HG03558 (cell line): ENCODE measurements at regions not wholly inside any gene's neighbourhood (a gene's known extent, or its start where the extent isn't known, plus 50 kb on each side); places are given as distances from the start of the nearest gene placed in this dataset.
A peak's percentile ranks its signal among the peaks of the same experiment; 100 is the strongest.

Experiments used
- ATAC-seq: cut with Tn5 transposase; IDR thresholded peaks from one replicate; pipeline ENCODE4 v1.9.1; 2021; ENCODE audit warnings: moderate number of reproducible peaks; ENCODE audit not compliant: unreplicated experiment; ENCODE audit errors: extremely low read depth

DNA sequence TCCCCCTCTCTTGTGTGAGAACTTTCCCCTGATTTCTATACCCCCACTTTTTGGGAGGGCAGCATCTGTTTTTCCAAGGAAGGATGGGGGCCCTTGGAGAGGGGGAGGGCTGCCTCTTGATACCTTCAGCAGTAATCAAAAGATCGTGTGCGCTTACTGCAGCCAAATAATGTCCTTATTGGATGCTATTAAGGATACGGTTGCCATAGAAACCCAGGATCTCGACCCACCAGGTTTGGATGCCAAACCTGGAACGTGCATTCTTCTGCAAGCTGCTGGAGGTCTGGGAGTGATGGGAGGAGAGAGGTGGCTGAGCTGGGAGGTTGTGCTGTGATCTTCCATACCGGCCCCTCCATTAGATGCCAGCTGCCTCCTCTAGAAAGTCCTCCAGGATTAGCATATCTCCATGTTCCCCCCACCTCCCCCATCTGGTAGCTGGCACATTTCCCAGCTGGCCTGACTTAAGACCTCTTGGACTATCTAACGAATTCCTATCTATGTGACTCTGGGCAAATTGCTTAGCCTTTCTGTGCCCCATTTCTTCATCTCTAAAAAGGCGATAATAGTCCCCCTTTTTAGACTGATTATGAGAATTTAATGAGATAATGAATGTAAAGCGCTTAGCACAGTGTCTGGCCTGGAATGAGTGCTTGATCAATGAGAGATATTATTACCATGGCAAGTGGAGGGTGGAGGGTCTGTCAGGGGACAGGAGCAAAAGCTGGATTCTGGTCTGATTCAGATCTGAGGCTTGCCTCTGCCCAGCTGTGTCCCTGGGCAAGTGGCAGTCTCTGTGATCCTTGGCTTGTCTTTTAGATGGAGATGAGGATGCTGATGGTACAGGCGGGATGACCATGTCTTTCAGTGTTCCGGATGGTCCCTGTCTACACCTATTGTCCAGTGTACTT is 78.5 kb upstream of the PCBD1 start:
- ATAC-seq, result no peak

DNA sequence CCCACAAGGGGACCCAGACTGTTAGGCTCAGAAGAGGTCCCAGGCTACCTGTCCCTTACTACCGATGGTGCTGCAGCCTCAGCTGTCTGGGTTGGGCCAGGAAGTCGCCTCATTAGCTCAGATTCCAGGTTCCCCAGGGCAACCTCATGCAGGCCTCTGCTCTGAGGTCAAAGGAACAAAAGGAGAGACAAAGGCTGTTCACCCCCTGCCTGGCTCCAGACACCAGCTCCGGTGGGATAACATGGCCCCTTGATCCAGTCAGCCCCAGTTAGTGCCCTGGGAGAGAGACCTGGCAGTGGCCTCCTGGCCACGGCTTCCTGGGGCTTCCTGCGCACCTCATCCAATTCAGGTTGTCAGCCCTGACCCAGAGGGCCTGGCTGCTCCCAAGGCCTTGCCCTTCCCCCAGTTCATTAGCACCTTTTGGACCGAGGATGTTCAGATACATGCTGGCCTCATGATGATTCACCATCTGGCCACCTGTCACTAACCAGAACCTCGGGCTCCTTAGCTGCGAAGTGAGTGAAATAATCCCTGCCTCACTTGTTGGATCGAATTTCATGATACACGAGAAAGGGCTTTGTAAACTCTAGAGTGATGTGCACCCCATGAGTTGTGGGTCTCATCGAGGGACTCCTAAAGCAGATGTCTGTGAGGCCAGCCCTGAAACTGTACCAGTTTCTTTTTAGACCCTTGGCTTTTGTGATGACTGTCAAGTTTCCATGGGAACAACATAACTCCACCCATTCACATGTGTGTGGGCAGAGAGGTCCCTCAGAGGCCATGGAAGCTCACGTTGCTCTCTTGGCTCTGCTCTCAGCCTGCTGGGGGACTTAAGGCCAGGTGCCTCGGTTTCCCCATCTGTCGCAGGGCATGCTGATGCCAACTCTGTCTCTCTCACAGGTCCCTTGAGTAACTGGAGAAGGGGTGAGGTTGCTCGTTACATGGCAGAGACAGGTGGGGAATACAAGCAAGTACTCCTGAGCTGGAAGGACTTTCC is 79.5 kb upstream of the PCBD1 start:
- ATAC-seq, result no peak

DNA sequence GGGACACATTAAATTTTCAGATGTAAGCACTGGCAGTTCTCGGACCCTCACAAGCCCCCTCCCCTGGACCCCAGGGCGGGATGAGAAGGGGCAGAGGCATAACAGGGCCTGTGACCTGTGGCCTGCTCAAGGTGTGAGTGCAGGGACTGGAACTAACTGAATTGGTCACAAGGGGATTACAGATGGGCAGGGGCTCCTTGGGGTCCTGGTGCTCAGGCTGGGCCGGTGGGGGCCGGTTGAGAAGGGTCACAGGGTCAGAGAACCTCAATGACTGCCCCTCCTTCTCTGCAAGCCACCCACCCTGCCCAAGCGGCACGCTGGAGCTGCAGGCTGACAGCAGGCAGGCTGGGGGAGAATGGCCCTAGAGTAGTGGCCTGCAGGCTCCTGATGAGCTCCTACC is 80.8 kb upstream of the PCBD1 start:
- no peak for ATAC-seq

DNA sequence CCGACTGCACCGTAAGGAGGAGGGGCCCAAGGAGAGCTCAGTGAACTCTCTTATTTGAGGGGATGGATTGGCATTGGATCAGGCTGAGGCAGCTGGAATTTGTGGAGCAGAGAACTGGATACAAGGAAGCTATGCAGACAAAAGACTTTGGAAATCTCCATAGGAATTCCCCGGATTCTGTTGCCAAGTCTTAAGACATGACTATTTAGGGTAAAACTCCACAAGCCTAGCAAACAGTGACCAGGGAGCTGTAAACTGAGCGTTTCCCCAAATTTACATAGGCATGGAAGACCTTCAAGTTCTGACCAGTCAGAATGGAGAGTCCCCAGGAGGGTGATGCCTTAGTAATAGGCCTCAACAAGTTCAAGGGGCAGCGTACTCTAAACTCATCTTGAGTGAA is 82.5 kb upstream of the PCBD1 start:
- no peak for ATAC-seq

DNA sequence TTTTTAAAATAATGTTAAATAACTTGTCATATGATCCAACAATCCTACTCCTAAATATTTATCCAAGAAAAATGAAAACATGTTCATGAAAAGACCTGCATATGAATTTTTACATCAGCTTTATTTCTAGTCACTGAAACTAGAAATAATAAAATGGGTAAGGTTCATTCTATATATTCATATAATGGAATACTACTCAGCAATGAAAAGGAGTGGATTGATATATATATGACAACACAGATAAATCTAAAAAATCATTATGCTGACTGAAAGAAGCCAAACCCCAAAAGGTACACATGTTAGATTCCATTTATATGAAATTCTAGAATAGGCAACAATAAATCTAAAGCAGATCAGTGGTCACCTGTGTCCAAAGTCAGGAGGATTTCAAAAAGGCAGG is 84.9 kb upstream of the PCBD1 start:
- ATAC-seq, result no peak

DNA sequence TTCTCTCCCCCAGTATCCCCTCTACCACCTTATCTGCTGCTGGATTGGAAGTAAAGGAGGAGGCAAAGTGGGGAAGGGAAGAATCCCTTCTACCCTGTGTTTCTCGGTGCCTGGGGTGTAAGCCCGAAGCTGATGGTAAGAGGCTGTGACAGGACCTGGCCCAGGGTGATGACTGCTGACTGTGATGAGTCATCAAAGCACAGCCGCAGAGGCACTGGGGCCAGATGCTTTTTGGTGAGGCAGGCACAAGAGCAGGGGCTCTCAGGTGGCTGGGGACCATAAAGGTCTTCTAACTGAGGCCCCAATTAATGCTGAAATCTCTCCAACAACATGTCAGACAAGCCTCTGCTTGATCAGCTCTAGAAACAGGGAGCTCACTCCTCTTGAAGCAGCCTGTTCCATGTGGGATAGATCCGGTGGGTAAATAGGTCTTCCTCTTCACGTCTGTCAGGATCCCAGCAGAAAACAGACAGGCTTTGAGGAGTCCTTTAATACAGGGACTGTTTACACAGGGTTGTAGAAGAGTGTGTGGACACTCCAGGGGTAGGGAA is 86.1 kb upstream of the PCBD1 start:
- no peak for ATAC-seq

DNA sequence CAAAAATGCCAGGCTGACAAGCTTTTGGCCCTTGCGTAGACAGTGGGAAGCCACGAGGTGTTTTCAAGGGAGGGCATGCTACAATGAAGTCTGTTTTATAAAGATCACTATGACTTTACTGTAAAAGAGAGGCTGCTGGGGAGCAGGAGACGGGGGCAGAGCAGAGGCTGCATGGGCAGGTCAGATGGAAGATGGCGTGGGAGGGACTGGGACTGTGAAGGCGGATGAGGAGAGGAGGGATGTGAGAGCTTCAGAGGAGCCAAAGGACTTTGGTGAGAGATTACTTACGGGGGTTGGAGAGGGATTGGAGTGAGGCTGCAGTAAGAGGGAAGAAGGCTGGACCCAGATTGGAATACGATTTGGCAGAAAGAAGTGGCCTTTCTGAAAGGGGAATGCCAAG is 86.6 kb upstream of the PCBD1 start:
- no peak for ATAC-seq

DNA sequence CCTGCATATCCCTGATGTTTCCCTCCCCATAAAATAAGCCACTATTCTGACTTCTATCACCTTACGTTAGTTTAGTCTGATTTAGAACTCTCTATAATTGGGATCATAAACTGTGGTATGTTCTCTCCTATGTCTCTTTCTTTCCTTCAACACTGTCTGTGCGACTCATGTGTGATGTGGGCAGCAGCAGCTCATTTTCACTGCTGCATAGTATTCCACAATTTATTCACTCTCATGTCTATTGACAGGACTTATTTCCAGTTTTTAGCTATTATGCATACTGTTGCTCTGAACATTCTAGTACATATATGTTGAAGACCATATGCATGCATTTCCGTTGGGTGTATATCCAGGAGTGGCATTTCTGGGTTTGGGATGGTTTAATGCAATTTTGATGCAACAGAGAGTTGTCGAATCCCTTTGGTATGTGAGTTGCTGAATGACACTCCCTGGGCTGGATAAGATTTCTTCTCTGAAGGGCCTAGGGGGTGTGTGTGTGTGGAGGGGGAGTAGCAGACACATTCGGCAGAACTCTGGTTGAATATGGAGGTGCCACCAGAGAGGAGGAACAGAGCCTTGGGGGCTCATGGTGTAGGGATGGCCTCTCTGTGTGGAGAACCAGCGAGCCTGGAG is 87.8 kb upstream of the PCBD1 start:
- ATAC-seq, result no peak

DNA sequence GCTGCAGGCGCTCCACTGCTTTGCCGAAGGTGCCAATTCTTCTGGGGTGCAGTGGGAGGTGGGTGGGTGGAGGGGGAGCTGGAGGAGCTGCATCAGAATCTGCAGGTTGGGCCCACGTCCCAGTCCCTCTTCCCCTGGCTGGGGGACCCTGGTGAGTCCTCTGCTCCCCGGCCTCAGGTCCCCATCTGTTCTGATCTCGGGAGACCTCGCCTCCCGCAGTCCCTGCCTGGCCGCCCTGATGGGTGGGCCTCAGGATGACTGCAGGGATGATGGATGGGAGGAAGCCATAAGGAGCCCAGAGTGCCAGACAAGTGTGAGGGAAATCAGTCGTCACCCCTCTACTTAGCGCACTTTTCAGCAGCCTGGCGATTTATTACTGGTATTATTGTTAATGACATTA is 89.3 kb upstream of the PCBD1 start:
- ATAC-seq, result no peak

DNA sequence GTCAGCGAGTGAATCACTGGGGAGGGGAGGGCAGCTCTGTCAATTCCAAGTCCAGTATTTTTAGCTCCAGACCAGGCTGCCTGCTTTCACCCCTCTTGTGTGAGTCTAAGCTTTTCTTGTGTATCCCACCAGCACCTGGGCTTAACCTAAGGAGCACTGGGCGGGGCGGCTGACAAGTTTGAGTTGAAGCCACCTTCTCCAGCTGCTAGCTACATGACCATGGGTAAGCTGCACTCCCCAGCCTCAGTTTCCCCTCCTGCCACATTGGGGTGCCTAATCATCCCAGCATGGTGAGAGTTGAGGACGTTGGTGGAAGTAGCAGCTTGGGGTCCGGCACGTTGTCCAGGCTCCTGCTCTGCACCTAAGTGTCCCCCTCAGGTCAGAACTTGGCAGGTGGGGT is 89.8 kb upstream of the PCBD1 start:
- no peak for ATAC-seq

DNA sequence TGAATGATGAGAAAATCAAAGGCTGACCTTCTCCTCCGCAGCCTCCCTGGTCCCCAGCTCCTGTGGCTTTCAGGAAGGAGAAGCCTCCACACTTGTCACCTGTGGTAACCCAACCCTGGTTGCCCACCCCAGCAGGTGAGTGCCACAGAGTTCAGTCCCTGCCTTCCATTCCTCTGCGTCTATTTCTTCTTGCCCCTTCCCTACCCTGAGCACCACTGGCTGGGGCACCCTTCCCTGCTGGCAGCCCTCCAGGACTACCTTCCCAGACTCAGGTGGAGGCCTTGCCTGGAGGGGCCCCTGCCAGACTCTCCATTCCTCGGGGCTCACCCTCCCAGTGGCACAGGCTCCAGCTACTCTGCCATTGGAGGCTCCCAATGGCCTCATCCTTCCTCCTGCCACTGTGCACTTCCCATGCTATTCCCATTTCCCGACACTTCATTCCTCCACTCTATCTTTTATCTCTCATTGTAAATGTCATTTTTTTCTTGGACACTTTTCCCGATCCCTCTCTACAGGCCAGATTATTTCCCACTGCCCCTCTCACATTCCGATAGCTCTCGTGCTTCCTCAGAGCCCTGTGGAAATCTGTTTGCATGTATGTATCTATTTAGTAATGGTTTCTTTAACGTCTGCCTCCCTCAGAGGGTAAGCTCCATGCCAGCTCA is 90.6 kb upstream of the PCBD1 start:
- ATAC-seq, result no peak

DNA sequence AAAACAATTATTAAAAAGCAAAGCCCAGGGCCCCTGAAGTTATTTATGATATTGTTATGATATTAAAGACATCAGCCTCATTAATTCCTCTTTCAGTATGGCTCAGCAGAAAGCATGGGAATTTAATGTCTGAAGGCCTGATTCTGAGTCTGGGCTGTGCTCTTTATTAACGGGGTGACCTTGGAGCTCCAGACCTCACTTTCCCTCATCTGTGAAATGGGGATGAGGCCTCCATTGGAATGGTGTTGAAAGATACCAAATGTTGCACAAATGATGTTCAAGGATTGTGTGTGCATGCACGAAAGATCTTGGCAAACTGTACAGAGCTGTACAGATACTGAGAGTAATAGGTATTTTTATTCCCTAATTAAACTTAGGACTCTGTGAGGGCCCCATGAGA is 92.3 kb upstream of the PCBD1 start:
- no peak for ATAC-seq

DNA sequence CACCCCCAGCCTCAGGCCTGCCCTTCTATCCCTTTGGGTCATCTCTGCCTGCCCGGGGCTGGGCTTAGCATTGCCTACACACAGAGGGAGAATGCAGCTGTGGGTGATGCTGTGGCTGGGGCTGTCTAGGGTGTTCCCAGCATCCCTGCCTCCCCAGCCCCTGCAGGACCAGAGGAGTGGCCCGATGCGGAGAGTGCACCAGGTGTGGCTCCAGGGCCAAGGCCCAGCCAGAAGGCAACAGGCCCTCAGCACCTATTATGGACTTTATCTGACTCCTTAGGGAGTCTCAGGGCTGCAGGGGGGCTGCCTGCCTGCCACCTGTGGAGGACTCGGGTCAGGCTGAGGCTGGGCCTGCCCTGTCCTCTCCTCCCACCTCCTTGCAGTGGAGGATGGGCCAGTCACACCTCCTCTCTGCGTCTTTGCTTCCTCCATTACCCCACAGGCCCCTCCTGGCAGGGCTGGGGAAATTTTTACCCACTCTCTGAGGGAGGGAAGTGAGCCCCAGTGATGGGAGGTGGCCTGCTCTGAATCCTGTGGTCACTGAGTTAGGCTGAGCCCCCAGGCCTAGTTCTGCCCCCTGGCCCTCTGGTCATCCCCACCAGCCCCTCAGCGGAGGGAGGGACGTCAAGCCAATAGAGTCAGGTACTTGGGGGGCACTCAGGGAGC is 92.9 kb upstream of the PCBD1 start:
- ATAC-seq, result no peak

DNA sequence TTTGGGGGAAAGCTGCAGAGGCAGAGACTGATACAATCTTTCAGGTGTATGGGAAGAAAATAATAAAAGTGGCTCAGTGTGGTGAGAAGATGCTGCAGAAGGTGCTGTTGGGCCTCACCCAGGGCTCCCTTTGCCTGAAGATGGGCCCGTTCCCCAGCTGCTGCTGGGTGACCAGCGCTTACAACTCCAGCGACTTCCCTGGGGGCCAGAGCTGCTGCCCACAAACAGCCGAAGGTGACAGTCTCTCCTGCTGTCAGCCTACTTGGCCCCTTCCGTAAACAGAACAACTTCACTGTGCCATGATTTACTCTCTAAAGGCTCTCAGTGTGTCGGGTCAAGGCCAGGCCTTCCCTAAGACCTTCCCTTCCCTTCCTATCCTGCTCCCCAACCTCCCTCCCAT is 93.6 kb upstream of the PCBD1 start:
- no peak for ATAC-seq

DNA sequence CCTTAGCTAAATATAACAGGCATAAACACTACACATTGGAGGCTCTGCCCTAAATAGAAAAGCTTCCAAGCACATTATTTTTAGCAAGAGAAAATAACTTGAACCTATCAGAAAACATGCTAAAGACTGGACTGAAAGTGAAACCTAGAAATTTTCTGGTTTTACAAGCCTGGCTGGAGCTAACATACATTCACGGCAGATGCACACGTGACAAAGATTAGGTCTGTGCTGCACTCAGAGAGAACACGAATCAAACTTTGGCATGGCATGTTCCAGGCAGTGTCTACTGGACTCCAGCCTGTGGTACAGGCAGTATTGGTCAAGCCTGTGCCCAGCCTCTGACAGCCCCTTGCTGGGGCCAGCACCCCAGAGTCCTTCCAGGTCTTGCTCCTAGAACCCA is 94.1 kb upstream of the PCBD1 start:
- ATAC-seq, result peak; percentile 47

DNA sequence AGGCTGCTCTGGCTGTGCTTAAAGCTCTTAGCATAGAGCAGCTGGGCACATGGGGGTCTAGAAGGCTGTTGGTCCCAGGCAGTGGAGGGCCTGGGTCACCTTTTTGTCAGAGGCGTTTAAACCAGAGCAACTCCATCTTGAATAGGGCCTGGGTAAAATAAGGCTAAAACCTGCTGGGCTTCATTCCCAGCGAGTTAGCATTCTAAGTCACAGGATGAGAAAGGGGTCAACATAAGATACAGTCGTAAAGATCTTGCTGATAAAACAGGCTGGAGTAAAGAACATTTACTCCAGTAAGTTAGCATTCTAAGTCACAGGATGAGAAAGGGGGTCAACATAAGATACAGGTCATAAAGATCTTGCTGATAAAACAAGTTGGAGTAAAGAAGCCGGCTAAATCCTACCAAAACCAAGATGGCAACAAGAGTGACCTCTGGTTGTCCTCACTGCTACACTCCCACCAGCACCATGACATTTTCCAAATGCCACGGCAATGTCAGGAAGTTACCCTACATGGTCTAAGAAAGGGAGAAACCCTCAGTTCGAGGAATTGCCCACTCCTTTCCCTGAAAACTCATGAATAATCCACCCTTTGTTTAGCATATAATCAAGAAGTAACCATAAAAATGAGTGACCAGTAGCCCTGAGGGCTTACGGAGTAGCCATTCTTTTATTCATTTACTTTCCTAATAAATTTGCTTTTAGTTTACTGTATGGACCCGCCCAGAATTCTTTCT is 96.8 kb upstream of the PCBD1 start:
- ATAC-seq, result no peak

DNA sequence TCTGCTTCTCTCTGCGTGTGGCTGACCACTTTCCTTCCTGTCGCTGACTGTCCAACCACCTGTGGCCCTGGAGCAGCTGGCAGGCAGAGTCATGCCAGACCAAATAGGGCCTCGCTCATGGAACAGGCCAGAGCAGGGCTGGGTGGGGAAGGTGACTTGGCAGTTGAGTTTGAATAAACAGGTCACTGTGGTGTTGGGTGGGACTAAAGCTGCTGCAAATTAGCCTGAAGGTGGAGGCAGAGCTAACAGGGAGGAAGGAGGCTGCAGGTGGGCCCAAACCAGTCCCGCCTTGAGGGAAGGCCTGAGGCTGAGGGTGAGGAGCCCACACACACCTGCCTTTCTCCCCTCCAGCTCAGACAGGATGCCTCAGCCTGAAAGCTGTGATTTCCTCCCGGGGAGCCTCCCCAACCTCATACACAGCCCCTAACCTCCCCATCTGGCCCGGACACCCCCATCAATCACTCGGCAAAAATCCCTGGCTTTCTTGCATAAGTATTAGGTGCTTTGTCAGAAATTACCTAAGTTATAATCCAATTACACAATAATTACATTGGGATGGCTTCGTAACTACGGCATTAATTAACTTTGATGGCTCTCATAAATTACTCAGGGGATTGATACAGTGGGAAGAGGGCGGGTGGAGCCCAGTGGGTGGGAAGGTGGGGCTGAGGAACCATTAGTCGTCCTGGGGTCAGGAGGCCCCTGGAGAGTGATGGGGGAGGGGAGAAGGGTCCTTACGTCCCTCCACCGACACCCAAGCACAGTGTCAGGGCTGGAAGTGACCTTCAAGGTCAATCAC is 97.7 kb upstream of the PCBD1 start:
- no peak for ATAC-seq

DNA sequence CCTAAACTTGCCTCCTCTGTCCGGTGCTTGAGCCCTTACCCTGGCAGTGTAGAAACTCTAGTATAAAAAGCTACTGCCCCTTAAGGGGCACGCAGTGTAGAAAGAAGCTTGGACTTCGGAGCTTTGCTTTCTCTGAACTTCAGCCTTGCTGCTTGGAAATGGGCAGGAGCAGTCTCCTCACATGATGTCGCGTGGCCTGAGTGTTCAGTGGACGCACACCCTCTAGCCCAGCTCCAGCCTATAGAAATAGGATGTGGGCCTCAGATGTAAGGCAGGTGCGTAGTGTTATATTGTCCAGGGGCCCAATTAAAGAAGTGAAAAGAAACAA is 98.2 kb upstream of the PCBD1 start:
- ATAC-seq, result no peak
